ENCODE measurements at regions not wholly inside any gene's neighbourhood (a gene's known extent, or its start where the extent isn't known, plus 50 kb on each side); places are given as distances from the start of the nearest gene placed in this dataset.

DNA sequence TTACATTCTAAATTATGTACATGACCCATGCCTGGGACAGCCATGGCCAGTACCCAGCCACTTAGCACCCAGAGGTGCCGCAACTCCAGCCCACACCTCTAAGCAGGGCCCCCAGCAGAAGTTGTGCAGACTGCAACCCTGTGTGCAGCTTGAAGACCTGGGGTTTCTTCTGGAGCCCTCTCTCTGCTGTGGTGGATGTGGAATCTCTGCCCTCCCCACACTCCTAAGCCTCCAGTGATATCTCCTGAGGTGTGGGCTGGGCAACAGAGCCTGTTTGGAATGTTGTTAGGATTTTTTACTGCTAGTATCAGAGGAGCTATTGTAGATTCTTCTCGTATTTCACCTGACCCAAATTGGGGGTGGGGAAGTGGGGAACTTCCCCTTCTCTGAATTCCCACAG, 59.4 kb upstream of the TUNAR start:
- no peak for TF ChIP-seq POLR2A (IDR thresholded peaks at IDR 0.05; ENCODE audit: control extremely low read depth in 1 of 2, low read depth in 2 of 2, low read length in 2 of 2)
- TF ChIP-seq CTCF (IDR thresholded peaks at IDR 0.05; ENCODE audit: control extremely low read depth in 1 of 3, insufficient read depth in 1 of 3, low read depth in 1 of 3, low read length in 3 of 3) = no peak
- TF ChIP-seq POLR2AphosphoS5 (IDR thresholded peaks at IDR 0.05; ENCODE audit: low read depth, low read length) = no peak
- no peak for TF ChIP-seq BCL11A (IDR thresholded peaks at IDR 0.05; ENCODE audit: low read depth in 2 of 2, low read length in 2 of 2)
- no peak for TF ChIP-seq RAD21 (IDR thresholded peaks at IDR 0.05 in 1 of 2, conservative IDR thresholded peaks at IDR 0.05 in 1 of 2; ENCODE audit: low read depth in 2 of 2, low read length in 2 of 2)
- no peak for TF ChIP-seq CHD2 (IDR thresholded peaks at IDR 0.05; ENCODE audit: low read length)
- no peak for TF ChIP-seq RXRA (IDR thresholded peaks at IDR 0.05; ENCODE audit: insufficient read depth, low read depth, low read length)

Measured in H1 (cell line).